ENCODE measurements at regions not wholly inside any gene's neighbourhood (a gene's known extent, or its start where the extent isn't known, plus 50 kb on each side); places are given as distances from the start of the nearest gene placed in this dataset.

DNA sequence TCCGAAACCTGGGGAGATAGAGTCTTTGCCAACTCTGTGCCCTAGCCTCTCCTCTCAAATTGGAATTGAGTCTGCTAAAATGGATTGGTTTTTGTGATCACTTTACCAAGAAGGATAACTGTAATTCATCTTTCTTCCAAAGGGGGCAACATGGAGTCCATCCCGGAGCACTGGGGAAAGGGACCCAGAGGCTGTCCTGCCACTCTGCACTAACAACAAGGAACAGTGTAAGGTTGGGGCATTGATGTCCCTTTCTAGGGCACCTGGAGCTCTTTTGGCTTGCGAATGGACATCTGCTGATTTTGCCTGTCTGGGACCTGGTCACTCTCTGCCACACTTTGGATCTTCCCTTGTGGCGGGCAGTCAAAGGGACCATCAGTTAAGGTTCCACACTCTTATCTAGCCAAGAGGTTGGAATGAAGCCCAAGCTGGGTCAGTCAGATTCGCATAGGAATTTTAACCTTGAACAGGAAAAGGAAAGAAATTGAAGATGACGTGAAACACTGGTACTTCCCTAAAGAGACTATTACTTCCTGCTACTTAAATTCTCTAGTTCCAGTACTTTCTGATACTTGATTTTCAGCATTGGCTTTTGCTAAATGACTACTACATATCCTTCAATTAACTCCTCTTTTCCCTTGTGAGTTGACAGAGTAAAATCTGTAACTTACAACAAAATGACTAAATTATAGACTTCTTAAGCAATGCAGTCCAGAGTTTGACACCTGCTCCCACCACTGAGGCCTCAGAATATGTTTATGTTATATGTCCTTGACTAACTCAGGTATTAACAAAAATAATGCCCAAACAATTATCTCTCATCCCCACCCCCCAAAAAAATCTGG lies 64.7 kb upstream of the KLF7 start:
- 6% methylated on average over 6 of the region's 6 CpGs for WGBS (ENCODE audit: insufficient coverage, low coverage, missing lambda C conversion rate)
- Histone ChIP-seq H3K4me1 (replicated peaks in 1 of 2; ENCODE audit: control insufficient read depth in 2 of 2, insufficient read depth in 2 of 2, low read length in 2 of 2) (peaks cover 0 to 22% of the 10 kb centered on the region in 2 experiments; a peak in 3 of 5 replicates), H3K27me3 (ENCODE audit: control insufficient read depth in 2 of 2, insufficient read depth in 2 of 2, low read length in 2 of 2) (no peaks in the 10 kb centered on the region), H2AFZ (ENCODE audit: low read depth, low read length) (peak overlapping the region; percentile 94), H3K36me3 (ENCODE audit: control insufficient read depth, insufficient read depth, low read length) (no peaks in the 10 kb centered on the region), H3K79me2 (ENCODE audit: control insufficient read depth, insufficient read depth, low read length) (no peaks in the 10 kb centered on the region), H3K9me1 (ENCODE audit: control insufficient read depth, insufficient read depth, low read length) (no peaks in the 10 kb centered on the region), H3K9ac (ENCODE audit: insufficient read depth in 1 of 2, low read depth in 2 of 2, low read length in 2 of 2) (no peak overlapping the region), H3K4me3 (no peak overlapping the region), H3K9me3 (replicated peaks; ENCODE audit: control insufficient read depth, insufficient read depth, low read depth, low read length) (no peaks in the 10 kb centered on the region), H3K4me2 (ENCODE audit: insufficient read depth, low read length) (peak overlapping the region; percentile 68), H4K20me1 (replicated peaks; ENCODE audit: control insufficient read depth, insufficient read depth, low read length) (no peaks in the 10 kb centered on the region), H3K27ac (ENCODE audit: extremely low read depth, low read depth, low read length) (no peak overlapping the region)
- TF ChIP-seq, protein P1, sequence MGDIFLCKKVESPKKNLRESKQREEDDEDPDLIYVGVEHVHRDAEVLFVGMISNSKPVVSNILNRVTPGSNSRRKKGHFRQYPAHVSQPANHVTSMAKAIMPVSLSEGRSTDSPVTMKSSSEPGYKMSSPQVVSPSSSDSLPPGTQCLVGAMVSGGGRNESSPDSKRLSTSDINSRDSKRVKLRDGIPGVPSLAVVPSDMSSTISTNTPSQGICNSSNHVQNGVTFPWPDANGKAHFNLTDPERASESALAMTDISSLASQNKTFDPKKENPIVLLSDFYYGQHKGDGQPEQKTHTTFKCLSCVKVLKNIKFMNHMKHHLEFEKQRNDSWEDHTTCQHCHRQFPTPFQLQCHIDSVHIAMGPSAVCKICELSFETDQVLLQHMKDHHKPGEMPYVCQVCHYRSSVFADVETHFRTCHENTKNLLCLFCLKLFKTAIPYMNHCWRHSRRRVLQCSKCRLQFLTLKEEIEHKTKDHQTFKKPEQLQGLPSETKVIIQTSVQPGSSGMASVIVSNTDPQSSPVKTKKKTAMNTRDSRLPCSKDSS (IDR thresholded peaks at IDR 0.05; ENCODE audit: low read depth, partially characterized antibody), result no peak
- TF ChIP-seq ESRRA (IDR thresholded peaks at IDR 0.05; ENCODE audit: borderline replicate concordance, low read depth), result 0 out of 2 replicates have a peak, but pooled peaks have one; percentile 16
- TF ChIP-seq, protein P2, sequence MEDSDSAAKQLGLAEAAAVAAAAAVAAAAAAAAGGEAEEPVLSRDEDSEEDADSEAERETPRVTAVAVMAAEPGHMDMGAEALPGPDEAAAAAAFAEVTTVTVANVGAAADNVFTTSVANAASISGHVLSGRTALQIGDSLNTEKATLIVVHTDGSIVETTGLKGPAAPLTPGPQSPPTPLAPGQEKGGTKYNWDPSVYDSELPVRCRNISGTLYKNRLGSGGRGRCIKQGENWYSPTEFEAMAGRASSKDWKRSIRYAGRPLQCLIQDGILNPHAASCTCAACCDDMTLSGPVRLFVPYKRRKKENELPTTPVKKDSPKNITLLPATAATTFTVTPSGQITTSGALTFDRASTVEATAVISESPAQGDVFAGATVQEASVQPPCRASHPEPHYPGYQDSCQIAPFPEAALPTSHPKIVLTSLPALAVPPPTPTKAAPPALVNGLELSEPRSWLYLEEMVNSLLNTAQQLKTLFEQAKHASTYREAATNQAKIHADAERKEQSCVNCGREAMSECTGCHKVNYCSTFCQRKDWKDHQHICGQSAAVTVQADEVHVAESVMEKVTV (CRISPR knock-in tag; IDR thresholded peaks at IDR 0.05), result peak; percentile 9; the same call in 1 of the 2 replicates
- TF ChIP-seq RAD21 (CRISPR knock-in tag; conservative IDR thresholded peaks at IDR 0.05 in 1 of 2, IDR thresholded peaks at IDR 0.05 in 1 of 2), result peak; percentile 34 to 47
- TF ChIP-seq NFIC (IDR thresholded peaks at IDR 0.05), result peak; percentile 33
- TF ChIP-seq, protein P3, sequence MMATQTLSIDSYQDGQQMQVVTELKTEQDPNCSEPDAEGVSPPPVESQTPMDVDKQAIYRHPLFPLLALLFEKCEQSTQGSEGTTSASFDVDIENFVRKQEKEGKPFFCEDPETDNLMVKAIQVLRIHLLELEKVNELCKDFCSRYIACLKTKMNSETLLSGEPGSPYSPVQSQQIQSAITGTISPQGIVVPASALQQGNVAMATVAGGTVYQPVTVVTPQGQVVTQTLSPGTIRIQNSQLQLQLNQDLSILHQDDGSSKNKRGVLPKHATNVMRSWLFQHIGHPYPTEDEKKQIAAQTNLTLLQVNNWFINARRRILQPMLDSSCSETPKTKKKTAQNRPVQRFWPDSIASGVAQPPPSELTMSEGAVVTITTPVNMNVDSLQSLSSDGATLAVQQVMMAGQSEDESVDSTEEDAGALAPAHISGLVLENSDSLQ (IDR thresholded peaks at IDR 0.05), result 0 out of 2 replicates have a peak, but pooled peaks have one; percentile 23
- TF ChIP-seq CTBP1 (IDR thresholded peaks at IDR 0.05; ENCODE audit: borderline replicate concordance), result no peak
- TF ChIP-seq, protein P4, sequence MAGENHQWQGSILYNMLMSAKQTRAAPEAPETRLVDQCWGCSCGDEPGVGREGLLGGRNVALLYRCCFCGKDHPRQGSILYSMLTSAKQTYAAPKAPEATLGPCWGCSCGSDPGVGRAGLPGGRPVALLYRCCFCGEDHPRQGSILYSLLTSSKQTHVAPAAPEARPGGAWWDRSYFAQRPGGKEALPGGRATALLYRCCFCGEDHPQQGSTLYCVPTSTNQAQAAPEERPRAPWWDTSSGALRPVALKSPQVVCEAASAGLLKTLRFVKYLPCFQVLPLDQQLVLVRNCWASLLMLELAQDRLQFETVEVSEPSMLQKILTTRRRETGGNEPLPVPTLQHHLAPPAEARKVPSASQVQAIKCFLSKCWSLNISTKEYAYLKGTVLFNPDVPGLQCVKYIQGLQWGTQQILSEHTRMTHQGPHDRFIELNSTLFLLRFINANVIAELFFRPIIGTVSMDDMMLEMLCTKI (IDR thresholded peaks at IDR 0.05; ENCODE audit: partially characterized antibody), result no peak
- TF ChIP-seq, protein P5, sequence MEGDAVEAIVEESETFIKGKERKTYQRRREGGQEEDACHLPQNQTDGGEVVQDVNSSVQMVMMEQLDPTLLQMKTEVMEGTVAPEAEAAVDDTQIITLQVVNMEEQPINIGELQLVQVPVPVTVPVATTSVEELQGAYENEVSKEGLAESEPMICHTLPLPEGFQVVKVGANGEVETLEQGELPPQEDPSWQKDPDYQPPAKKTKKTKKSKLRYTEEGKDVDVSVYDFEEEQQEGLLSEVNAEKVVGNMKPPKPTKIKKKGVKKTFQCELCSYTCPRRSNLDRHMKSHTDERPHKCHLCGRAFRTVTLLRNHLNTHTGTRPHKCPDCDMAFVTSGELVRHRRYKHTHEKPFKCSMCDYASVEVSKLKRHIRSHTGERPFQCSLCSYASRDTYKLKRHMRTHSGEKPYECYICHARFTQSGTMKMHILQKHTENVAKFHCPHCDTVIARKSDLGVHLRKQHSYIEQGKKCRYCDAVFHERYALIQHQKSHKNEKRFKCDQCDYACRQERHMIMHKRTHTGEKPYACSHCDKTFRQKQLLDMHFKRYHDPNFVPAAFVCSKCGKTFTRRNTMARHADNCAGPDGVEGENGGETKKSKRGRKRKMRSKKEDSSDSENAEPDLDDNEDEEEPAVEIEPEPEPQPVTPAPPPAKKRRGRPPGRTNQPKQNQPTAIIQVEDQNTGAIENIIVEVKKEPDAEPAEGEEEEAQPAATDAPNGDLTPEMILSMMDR (IDR thresholded peaks at IDR 0.05 in 2 of 3, conservative IDR thresholded peaks at IDR 0.05 in 1 of 3; ENCODE audit: insufficient read depth in 2 of 3, low read depth in 1 of 3, low read length in 3 of 3), result peak; percentile 50 to 77 (median 52)
- no peak for TF ChIP-seq ZFPM2 (CRISPR knock-in tag; IDR thresholded peaks at IDR 0.05)
- intact Hi-C loops (cut with micrococcal nuclease), result loop anchor here (5.0 to 10.0 kb wide), 2 partner anchors 102 to 244 kb away; no protein-coding TSS in a partner anchor
- POLR2A ChIA-PET, result interaction anchor here (0.6 kb wide), 1 partner anchor 182 kb away, joined by 3 read pairs; no protein-coding TSS in a partner anchor
- no TSS peak for BruUV-seq (replicated peaks)
- ATAC-seq (peak; percentile 91), DNase-seq (ENCODE audit: extremely low read depth in 1 of 4, low spot score in 3 of 4) (peak; percentile 55 to 62 (median 58)), FAIRE-seq (peak; percentile 72)
- in situ Hi-C loops (cut with MboI), result no loop called here
- CTCF ChIA-PET (ENCODE audit: low intra/inter-chr PET ratio), result no interaction called here

Data from K562 (cell line).